ENCODE measurements at regions not wholly inside any gene's neighbourhood (a gene's known extent, or its start where the extent isn't known, plus 50 kb on each side); places are given as distances from the start of the nearest gene placed in this dataset.
A peak's percentile ranks its signal among the peaks of the same experiment; 100 is the strongest.

GRCh38 chr5:56321236-56321881, 88.2 kb upstream of the ANKRD55 start:
- no peak for DNase-seq (ENCODE audit: low read depth)

GRCh38 chr5:56320686-56321085, 87.6 kb upstream of the ANKRD55 start:
- no peak for DNase-seq (ENCODE audit: low read depth)
- H3K4me3 ChIP-seq (ENCODE audit: low read depth, low read length) = no peak overlapping the region
- TF ChIP-seq CTCF (IDR thresholded peaks at IDR 0.05; ENCODE audit: low read depth, low read length) (no peak), MYC (IDR thresholded peaks at IDR 0.05; ENCODE audit: low read depth, low read length) (no peak), MAX (IDR thresholded peaks at IDR 0.05; ENCODE audit: low read depth, low read length) (no peak), POLR2A (IDR thresholded peaks at IDR 0.05; ENCODE audit: extremely low read depth, insufficient read length) (no peak)

More at GRCh38 chr5:56321236-56321881, 88.2 kb upstream of the ANKRD55 start:
- TF ChIP-seq MYC (IDR thresholded peaks at IDR 0.05; ENCODE audit: low read depth, low read length) = no peak
- TF ChIP-seq MAX (IDR thresholded peaks at IDR 0.05; ENCODE audit: low read depth, low read length) = no peak
- no peak for TF ChIP-seq POLR2A (IDR thresholded peaks at IDR 0.05; ENCODE audit: extremely low read depth, insufficient read length)
- no peak for TF ChIP-seq CTCF (IDR thresholded peaks at IDR 0.05; ENCODE audit: low read depth, low read length)
- H3K4me3 ChIP-seq (ENCODE audit: low read depth, low read length) = no peak overlapping the region

- DNase-seq (ENCODE audit: low read depth) = no peak
- no peak overlapping the region for H3K4me3 ChIP-seq (ENCODE audit: low read depth, low read length)
- no peak for TF ChIP-seq MYC (IDR thresholded peaks at IDR 0.05; ENCODE audit: low read depth, low read length)
- TF ChIP-seq CTCF (IDR thresholded peaks at IDR 0.05; ENCODE audit: low read depth, low read length) = no peak
- no peak for TF ChIP-seq POLR2A (IDR thresholded peaks at IDR 0.05; ENCODE audit: extremely low read depth, insufficient read length)
- TF ChIP-seq MAX (IDR thresholded peaks at IDR 0.05; ENCODE audit: low read depth, low read length) = no peak
Observed at GRCh38 chr5:56319526-56320181, 86.5 kb upstream of the ANKRD55 start.

- no peak overlapping the region for H3K4me3 ChIP-seq (ENCODE audit: low read depth, low read length)
- DNase-seq (ENCODE audit: low read depth) = no peak
- TF ChIP-seq POLR2A (IDR thresholded peaks at IDR 0.05; ENCODE audit: extremely low read depth, insufficient read length) (no peak), MYC (IDR thresholded peaks at IDR 0.05; ENCODE audit: low read depth, low read length) (no peak), MAX (IDR thresholded peaks at IDR 0.05; ENCODE audit: low read depth, low read length) (no peak)
Observed at GRCh38 chr5:56317923-56318561, 84.9 kb upstream of the ANKRD55 start.

- no peak for DNase-seq (ENCODE audit: low read depth)
- H3K4me3 ChIP-seq (ENCODE audit: low read depth, low read length) = no peak overlapping the region
- TF ChIP-seq POLR2A (IDR thresholded peaks at IDR 0.05; ENCODE audit: extremely low read depth, insufficient read length) = no peak
Observed at GRCh38 chr5:56316299-56316994, 83.3 kb upstream of the ANKRD55 start.

GRCh38 chr5:56314529-56314928, 81.4 kb upstream of the ANKRD55 start:
- H3K4me3 ChIP-seq (ENCODE audit: low read depth, low read length) = no peak overlapping the region
- no peak for TF ChIP-seq MYC (IDR thresholded peaks at IDR 0.05; ENCODE audit: low read depth, low read length)
- TF ChIP-seq POLR2A (IDR thresholded peaks at IDR 0.05; ENCODE audit: extremely low read depth, insufficient read length) = no peak
- TF ChIP-seq MAX (IDR thresholded peaks at IDR 0.05; ENCODE audit: low read depth, low read length) = no peak
- TF ChIP-seq CTCF (IDR thresholded peaks at IDR 0.05; ENCODE audit: low read depth, low read length) = peak; percentile 54
- peak; percentile 25 for DNase-seq (ENCODE audit: low read depth)
